ENCODE measurements at regions not wholly inside any gene's neighbourhood (a gene's known extent, or its start where the extent isn't known, plus 50 kb on each side); places are given as distances from the start of the nearest gene placed in this dataset.
A peak's percentile ranks its signal among the peaks of the same experiment; 100 is the strongest.

DNA sequence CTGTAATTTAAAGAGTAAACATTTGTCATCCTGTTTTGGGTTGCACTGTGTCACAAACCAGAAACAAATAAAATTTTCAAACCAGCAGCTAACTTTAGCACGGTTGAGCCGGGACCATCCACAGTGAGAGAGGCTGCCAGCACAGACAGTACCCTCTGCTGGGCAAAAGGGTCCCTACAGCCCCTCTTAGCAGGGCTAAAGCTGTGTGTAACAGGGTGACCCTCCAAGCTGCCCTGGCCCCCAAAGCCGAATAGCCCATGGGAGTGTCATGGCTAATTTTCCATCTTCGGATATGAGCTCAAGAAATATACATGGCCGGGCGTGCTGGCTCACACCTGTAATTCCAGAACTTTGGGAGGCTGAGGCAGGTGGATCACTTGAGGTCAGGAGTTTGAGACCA lies 157.1 kb upstream of the GRIN2B start:
- H3F3A ChIP-seq (replicated peaks; ENCODE audit: low read depth), result no peaks in the 10 kb centered on the region
- Mint-ChIP-seq H3K9me3 (no peaks in the 10 kb centered on the region), H3K4me1 (no peaks in the 10 kb centered on the region), H3K27me3 (ENCODE audit: insufficient read depth, low read depth, poor library complexity) (peaks cover 4% of the 10 kb centered on the region), H3K27ac (no peak overlapping the region), H3K4me3 (no peak overlapping the region), H3K36me3 (ENCODE audit: low read depth) (no peaks in the 10 kb centered on the region)
- no peak overlapping the region for H3K4me3 ChIP-seq
- H2AFZ ChIP-seq, result no peak overlapping the region
- H3K36me3 ChIP-seq (ENCODE audit: insufficient read depth), result no peaks in the 10 kb centered on the region
- no peak overlapping the region for H3K27ac ChIP-seq (ENCODE audit: low read depth)
- H3K4me1 ChIP-seq (ENCODE audit: insufficient read depth), result no peaks in the 10 kb centered on the region
- peak; percentile 100 for ATAC-seq
- no peak for TF ChIP-seq ZNF114 (CRISPR knock-in tag; IDR thresholded peaks at IDR 0.05)
- TF ChIP-seq ZNF331 (CRISPR knock-in tag; IDR thresholded peaks at IDR 0.05; ENCODE audit: low read depth), result no peak
- TF ChIP-seq, protein P1, sequence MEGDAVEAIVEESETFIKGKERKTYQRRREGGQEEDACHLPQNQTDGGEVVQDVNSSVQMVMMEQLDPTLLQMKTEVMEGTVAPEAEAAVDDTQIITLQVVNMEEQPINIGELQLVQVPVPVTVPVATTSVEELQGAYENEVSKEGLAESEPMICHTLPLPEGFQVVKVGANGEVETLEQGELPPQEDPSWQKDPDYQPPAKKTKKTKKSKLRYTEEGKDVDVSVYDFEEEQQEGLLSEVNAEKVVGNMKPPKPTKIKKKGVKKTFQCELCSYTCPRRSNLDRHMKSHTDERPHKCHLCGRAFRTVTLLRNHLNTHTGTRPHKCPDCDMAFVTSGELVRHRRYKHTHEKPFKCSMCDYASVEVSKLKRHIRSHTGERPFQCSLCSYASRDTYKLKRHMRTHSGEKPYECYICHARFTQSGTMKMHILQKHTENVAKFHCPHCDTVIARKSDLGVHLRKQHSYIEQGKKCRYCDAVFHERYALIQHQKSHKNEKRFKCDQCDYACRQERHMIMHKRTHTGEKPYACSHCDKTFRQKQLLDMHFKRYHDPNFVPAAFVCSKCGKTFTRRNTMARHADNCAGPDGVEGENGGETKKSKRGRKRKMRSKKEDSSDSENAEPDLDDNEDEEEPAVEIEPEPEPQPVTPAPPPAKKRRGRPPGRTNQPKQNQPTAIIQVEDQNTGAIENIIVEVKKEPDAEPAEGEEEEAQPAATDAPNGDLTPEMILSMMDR (conservative IDR thresholded peaks at IDR 0.05; ENCODE audit: low read depth in 2 of 2), result peak; percentile 63 to 75
- no peak for TF ChIP-seq EZH2phosphoT487 (IDR thresholded peaks at IDR 0.05; ENCODE audit: unreplicated experiment)
- no peaks in the 10 kb centered on the region for H3K79me2 ChIP-seq (replicated peaks; ENCODE audit: insufficient read depth)
- no peaks in the 10 kb centered on the region for H3K9me2 ChIP-seq (ENCODE audit: insufficient read depth)
- no peaks in the 10 kb centered on the region for H4K20me1 ChIP-seq (replicated peaks; ENCODE audit: insufficient read depth)
- DNase-seq (ENCODE audit: low spot score), result peak; percentile 73
- H3K27me3 ChIP-seq (ENCODE audit: insufficient read depth), result no peaks in the 10 kb centered on the region
- no peak overlapping the region for H3K4me2 ChIP-seq

DNA sequence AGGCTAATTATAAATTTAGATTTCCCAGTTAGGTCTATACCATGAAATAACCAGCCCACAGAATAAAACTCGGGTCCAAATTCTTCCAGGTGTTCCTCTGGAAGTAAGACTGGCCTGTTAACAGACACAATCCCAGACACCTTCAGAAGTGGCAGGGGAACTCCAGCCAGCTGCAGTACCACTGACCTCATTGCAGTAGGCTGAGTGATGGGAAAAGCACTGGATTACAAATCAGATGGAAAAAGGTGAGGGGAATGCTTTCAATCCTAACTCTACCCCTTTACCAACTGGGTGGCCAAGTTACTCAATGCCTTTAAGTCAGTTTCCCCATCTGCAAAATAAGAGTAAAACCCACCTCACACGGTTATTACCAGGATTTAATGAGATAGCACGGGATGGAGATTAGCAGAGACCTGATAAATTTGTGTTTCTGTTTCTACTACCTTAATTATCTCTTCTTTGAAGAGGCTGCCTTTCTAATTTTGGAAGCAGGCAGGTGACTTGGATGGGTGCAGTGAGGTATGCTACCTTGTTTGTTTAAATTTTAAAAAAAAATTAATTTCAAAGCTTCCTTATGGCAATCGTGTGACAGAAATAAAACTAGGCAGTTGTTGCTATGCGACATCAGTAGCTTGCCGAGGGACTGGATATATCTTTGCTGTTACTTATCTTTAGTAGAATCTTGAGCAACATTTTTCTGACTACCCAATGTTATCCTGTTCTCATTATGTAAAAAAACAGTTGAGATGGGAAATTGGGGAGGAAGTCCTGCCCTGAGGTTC lies 167.3 kb upstream of the GRIN2B start:
- no peaks in the 10 kb centered on the region for H3K9me3 Mint-ChIP-seq
- Histone ChIP-seq H3K27me3 (ENCODE audit: insufficient read depth) (no peaks in the 10 kb centered on the region), H3K4me3 (no peak overlapping the region), H3F3A (replicated peaks; ENCODE audit: low read depth) (no peaks in the 10 kb centered on the region), H3K4me2 (no peak overlapping the region), H2AFZ (peak overlapping the region; percentile 14; the same call in 1 of the 2 replicates), H3K27ac (ENCODE audit: low read depth) (no peak overlapping the region), H3K79me2 (replicated peaks; ENCODE audit: insufficient read depth) (no peaks in the 10 kb centered on the region), H3K36me3 (ENCODE audit: insufficient read depth) (no peaks in the 10 kb centered on the region), H3K4me1 (ENCODE audit: insufficient read depth) (peaks cover 11% of the 10 kb centered on the region), H4K20me1 (replicated peaks; ENCODE audit: insufficient read depth) (no peaks in the 10 kb centered on the region), H3K9me2 (ENCODE audit: insufficient read depth) (peaks cover 3% of the 10 kb centered on the region; the same call in 1 of the 2 replicates)
- H3K4me3 Mint-ChIP-seq, result no peak overlapping the region
- ATAC-seq (no peak), DNase-seq (ENCODE audit: low spot score) (no peak)
- H3K4me1 Mint-ChIP-seq, result peaks cover 24% of the 10 kb centered on the region
- H3K27me3 Mint-ChIP-seq (ENCODE audit: insufficient read depth, low read depth, poor library complexity), result no peaks in the 10 kb centered on the region
- H3K36me3 Mint-ChIP-seq (ENCODE audit: low read depth), result no peaks in the 10 kb centered on the region
- no peak overlapping the region for H3K27ac Mint-ChIP-seq
- TF ChIP-seq JUNB (IDR thresholded peaks at IDR 0.05; ENCODE audit: unreplicated experiment), result no peak
- no peak for TF ChIP-seq EZH2 (IDR thresholded peaks at IDR 0.05; ENCODE audit: low read depth, unreplicated experiment)
- TF ChIP-seq, protein P1 (conservative IDR thresholded peaks at IDR 0.05; ENCODE audit: low read depth in 2 of 2), result no peak

Data from GM23338 (cell line).